CD4-positive, alpha-beta T cell treated with Interleukin-21 for 1 hour (primary cell): ENCODE measurements at regions not wholly inside any gene's neighbourhood (a gene's known extent, or its start where the extent isn't known, plus 50 kb on each side); places are given as distances from the start of the nearest gene placed in this dataset.
"Not testable (repeated sequence)": the region's sequence is repeated elsewhere in the genome, so short reads cannot be mapped to it uniquely, and the experiment has no call there.

Source experiments
- DNase-seq: peaks from one replicate; pipeline ENCODE4 v3.0.0-alpha.2; 2020

GRCh38 chr15:55126111-55126510 lies 70.6 kb downstream of the RSL24D1 start:
- DNase-seq, result no peak

DNA sequence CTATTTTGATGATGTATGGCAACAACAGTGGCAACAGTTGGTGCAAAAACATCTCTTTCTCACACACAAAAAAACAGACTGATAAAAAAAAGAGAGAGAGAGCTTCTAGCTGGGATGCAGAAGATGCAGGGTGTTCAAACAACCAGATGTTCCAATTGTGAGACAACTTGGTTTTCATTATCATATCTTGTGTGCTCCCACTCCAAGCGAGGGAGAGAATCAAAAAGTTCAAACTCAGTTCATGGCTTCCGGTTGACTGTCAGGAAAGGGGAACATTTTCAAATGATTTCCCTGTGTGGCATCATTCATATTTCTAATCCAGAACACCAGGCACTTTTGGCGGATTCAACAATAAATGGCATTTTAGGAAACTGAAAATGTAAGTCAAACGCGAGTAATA lies 72.1 kb downstream of the RSL24D1 start:
- DNase-seq, result no peak

DNA sequence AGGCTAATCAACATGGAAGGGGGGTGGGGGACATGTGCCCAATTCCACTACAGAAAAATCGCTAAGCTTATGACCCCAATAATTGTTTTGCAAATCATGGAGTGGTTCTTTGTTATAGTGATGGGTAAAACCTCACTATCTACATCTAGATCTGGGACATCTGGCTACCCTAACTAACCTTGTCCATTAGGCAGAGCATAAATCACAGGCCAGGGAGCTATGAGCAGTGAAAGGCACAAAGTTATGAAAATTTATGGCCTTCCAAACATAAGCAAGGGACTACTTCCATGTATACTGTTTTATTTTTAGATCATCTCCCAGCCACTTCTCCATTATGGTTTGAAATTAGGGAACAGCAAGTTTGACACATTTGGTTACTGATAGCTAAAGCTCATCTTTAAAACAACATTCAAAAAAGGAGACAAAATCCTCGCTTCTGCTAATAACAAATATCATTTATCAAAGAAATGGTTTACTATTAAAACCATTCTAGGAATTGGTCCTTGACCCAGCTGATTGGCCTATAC lies 78.3 kb downstream of the RSL24D1 start:
- DNase-seq, result no peak

DNA sequence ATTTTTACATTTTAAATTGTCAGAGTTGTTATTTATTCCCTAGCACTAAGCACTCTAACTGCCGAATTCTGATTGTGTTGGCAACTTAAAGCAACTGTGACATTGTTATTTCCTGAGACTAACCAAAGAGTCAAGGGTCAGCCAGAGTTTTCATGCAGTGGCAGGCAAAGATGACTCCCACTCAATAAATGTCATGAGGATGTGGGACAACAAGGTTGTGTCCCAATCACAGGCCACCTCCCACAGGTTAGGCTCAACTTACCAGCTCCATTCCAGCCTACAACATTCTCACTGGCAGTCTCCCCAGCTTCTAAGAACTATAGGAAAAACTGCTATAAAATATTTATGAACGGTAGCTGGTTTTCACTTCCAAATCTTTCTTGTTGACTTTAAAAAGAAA lies 80.1 kb downstream of the RSL24D1 start:
- no peak for DNase-seq

DNA sequence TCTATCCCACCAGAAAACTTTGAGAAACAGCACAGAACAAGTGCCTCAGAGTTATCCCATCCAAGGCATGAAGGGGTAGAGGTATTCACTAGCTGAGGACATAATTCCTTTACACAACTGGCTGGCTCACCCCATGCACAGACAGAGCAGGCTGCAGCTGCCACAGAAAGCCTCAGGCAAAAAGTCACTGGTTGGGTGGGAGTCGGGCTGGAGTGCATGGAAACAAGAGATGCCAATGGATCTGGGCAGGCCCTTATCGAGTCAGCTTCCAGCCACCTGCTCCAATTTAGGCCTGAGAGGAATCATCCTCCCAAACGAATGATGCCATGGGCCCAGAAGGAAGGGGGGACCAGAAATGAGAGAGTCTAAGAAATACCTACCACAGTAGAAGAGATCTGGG lies 83.0 kb downstream of the RSL24D1 start:
- DNase-seq, result no peak

- no peak for DNase-seq
These were observed 84.0 kb downstream of the RSL24D1 start for GRCh38 chr15:55112706-55113105.

- DNase-seq, result no peak
These were observed 86.3 kb downstream of the RSL24D1 start for GRCh38 chr15:55110446-55110845.

DNA sequence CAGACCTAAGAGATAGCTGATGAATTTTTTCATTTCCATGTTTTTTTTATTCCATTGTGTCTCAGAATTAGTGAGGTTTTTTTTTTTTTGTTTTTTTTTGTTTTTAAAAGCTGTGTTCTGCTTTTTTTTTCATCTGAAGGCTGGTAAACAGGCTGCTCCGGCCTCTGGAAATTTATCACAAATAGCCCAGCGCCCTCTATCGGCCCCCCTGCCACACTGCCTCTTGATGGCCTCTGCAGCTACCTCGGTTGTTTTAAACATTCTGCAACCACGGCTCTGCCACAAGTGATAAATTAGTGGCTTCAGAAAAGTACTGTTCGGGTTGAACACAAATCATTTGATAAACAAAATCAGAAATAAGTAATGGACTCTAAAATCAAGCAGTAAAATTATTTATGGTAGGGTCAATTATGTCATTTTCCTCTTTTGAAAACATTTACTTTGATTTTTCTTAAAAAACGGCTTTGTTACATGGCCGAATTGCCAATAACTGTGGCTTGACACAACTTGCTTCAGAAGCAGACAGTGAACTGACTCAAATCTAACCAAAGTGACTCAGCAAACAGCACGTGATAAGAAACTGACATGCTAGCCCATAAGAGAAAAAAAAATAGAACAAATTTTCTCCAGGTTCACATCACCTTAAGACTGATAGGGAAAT lies 87.8 kb downstream of the RSL24D1 start:
- peak; percentile 39 for DNase-seq

GRCh38 chr15:55108448-55108847 lies 88.3 kb downstream of the RSL24D1 start:
- DNase-seq, result no peak

- no peak for DNase-seq
These were observed 90.6 kb downstream of the RSL24D1 start for GRCh38 chr15:55106155-55106554.

DNA sequence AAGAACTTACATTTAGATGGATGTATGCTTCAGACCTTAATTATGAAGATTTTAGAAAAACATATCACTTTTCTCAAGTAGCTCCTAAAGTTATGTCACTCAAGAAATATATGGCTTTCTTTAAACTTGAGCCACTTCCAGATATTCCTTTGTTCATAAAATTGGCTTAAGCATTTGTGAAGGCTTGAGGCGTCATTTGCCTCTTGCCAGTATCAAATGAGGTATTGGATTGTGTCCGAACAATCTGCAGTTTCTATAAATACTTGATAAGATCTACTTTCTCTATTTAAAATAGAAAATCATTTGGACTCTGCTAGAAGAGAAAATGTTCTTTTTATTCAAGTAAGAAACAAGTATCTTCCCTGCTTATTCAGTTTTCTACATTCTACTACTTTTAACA lies 102.6 kb downstream of the RSL24D1 start:
- no peak for DNase-seq

DNA sequence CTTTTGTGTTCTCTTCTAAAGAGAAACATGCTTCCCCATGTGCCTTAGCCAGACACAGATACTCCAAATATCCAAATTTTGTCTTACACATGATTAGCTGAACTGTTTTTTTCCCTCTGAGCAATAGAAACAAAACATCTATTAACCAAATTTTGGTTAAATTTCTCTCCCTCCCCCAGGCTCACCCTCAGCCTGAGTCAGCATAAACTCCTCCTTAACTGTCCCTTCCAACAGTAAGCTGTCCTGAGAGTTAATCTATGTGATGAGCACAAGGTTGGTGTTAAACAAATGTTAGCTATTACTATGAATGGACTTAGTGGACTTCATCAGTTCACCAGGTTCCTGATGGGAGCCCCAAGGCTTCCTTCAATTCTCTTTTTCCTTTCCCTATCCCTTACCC lies 108.5 kb downstream of the RSL24D1 start:
- no peak for DNase-seq

DNA sequence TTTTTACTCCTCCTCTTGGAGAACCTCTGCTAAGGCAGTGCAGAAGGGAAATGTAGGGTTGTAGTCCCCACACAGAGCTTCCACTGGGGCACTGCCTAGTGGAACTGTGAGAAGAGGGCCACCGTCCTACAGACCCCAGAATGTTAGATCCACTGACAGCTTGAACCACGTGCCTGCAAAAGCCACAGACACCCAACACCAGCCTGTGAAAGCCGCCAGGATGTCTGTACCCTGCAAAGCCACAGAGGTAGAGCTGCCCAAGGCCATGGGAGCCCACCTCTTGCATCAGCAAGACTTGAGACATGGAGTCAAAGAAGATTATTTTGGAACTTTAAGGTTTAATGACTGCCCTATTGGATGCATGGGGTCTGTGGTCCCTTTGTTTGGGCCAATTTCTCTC lies 112.1 kb downstream of the RSL24D1 start:
- no peak for DNase-seq

GRCh38 chr15:55084216-55084615 lies 112.5 kb downstream of the RSL24D1 start:
- DNase-seq, result no peak

DNA sequence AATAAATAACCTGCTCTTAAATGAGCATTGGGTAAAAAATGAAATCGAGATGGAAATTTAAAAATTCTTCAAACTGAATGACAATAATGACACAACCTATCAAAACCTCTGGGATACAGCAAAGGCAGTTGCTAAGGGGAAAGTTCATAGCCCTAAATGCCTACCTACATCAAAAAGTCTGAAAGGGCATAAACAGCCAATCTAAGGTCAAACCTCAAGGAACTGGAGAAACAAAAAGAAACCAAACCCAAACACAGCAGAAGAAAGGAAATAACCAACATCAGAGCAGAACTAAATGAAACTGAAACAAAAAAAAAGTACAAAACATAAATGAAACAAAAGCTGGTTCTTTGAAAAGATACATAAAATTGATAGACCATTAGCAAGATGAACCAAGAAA lies 119.7 kb downstream of the RSL24D1 start:
- DNase-seq, result peak; percentile 30

GRCh38 chr15:55074431-55074830 lies 122.3 kb downstream of the RSL24D1 start:
- DNase-seq, result no peak

DNA sequence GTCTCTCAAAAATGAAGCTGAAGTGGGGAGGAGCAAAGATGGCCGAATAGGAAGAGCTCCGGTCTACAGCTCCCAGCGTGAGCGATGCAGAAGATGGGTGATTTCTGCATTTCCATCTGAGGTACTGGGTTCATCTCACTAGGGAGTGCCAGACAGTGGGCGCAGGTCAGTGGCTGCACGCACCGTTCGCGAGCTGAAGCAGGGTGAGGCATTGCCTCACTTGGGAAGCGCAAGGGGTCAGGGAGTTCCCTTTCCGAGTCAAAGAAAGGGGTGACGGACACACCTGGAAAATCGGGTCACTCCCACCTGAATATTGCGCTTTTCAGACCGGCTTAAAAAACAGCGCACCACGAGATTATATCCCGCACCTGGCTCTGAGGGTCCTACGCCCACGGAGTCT lies 132.8 kb downstream of the RSL24D1 start:
- not testable (repeated sequence) for DNase-seq

DNA sequence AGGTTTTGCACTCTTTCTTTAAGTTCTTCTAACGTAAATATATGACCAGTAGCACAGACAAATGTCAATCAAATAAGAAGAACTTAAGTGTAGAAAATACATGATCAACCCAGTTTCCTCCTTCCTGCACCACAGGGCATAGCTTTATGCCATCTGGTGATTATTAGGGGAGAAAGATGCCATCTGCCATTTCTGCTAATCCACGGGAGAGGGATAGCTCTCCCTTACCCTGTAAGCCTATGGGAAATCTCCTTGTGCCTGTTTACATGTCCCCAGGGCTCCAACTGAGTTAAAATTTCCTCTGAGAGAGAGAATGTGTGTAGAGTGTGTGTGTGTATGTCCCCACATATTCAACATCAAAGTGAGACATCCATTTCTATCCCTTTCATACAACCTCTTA lies 135.9 kb downstream of the RSL24D1 start:
- DNase-seq, result no peak

DNA sequence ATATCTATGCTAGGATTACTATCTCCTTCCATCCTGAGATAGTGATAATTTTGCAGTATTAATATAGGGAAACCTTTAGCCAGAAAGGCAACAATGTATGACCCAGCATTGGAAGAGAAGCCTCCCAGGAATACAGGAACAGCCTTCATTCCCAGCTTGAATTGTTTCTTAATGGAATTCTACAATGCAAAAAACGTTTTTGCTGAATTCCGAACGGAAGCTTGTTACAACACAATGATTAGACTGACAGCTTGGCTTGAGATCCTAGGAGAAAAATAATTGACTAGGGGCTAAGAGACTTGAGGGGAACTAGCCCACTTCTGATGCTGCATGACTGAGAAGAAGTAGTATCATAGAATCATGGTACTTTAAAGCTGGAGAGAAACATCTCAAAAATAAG lies 140.2 kb downstream of the RSL24D1 start:
- DNase-seq, result no peak

DNA sequence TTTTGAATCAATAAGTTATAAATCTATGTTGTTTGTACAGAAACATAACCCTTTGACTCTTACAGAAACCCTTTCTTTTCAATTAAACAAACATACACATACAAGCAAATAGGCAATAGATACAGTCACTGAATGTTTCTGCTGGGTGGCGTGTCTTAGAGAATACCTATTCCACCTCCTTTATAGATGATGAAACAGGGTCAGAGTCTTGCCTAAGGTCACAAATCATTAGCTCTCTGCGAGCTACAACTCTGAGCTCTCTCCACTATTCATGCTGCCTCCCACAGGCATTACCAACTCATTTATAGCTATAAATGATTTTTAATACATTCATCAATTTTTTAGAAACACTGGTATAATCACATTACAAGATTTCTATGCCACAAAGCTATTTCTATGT lies 152.6 kb downstream of the RSL24D1 start:
- no peak for DNase-seq

- no peak for DNase-seq
These were observed 159.7 kb downstream of the RSL24D1 start for GRCh38 chr15:55037071-55037470.

- DNase-seq, result no peak
These were observed 161.0 kb downstream of the RSL24D1 start for GRCh38 chr15:55035749-55036148.

GRCh38 chr15:55033574-55033973 lies 163.2 kb downstream of the RSL24D1 start:
- no peak for DNase-seq

DNA sequence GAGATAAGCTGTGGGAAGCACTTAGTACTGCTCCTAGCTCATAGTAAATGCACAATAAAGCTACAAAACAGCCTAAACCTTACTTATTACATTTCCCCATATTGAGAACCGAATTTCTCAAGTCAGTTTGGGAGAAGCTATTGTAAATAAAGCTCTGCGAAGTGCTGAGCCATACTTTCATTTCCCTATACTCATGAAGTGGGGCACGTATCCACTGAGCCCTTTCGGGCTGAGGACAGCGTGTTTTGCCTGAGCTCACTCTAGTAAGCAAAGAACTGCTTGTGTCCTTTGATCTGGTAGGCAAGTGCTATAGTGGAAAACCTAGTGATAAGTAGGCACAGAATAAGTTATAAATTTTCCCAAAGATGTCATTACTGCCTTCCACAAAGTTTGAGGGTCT lies 165.0 kb downstream of the RSL24D1 start:
- no peak for DNase-seq

DNA sequence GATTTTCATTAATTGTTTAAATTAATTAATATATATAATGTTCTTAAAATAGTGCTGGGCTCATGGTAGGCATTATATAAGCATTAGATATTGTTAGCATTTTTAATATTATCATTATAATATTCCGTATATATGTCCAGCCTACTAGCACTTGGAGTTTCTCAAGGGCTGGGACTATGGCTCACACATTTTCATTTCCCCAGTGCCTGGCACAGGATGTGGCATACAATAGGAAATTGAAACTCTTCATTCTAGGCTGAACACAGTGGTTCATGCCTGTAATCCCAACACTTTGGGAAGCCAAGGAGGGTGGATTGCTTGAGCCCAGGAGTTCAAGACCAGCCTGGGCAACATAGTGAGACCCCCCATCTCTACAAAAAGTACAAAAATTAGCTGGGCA lies 170.4 kb downstream of the RSL24D1 start:
- no peak for DNase-seq
